ENCODE measurements at regions not wholly inside any gene's neighbourhood (a gene's known extent, or its start where the extent isn't known, plus 50 kb on each side); places are given as distances from the start of the nearest gene placed in this dataset.
"Not testable (repeated sequence)": the region's sequence is repeated elsewhere in the genome, so short reads cannot be mapped to it uniquely, and the experiment has no call there.

- DNase-seq, result no peak
Observed at GRCh38 chr5:38681029-38681706, 124.7 kb upstream of the LIFR start.

- no peak for DNase-seq
Observed at GRCh38 chr5:38681966-38682365, 125.5 kb upstream of the LIFR start.

DNA sequence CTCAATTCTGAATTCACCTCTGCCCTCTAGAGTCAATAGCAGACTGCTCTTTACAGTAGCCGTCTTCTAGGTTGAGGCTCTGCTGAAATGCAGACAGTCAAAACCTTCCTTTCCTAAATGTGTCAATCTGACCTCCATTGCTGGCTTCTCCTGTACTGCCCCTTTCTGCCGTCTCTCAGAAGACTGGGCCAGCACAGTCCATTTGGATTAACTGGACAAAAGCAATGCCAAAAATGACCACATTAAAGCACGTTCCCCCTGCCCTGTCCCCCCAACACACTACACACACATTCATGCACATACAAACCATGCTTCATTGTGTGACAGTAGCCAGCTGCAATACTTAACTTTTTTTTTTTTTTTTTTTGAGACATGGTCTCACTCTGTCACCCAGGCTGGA lies 130.2 kb upstream of the LIFR start:
- DNase-seq, result no peak

DNA sequence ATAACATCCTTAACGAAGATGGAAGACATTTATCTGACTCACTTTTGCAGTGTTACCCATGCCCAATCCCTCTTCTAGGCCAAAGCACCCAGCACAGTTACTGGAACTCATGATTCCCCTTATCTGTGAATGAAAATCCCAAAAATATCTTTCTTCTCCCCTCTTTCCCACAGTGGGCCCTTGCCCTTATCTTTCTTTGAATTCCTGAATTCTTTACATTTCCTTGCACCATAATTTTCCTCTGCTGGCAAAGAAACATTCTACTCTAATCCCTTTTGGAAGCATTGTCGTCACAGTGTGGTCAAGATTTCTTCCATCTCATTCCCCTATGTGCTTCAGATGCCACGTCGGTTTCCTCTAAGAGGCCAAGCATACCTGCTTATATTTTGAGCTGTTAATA lies 135.9 kb upstream of the LIFR start:
- DNase-seq, result no peak

DNA sequence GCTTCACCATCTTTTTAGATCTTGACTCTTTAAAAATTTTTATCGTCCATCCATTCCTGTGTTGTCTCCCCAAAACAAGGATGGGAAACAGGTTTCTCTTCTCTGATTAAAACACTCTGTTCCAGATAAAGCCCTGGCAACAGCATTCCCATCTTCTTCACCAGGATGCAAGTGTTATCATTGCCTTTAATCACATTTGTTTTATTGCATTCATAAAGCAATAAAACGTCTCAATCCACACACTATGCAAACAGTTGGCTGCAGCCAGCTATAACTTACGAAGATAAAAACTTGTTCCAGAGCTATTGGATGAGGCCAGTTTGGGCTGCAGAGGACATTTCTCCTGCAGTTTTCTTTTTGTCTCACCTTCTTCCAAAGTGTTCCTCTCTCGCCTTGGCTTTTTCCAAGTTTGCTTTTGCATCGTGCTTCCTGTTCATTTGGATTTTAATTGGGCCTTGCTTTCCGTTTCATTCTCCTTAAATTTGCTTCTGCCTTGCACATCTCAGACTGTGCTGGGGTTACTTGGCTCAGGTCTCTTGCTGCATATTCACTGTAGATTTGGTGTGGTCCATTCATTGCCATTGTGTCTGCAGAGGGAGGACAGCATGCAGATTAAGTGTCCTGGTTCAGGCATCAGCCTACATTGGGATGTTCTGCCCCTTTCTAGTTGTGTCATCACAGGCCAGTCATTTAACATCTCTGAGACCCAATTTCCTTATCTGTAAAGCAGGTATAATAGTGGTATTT lies 136.5 kb upstream of the LIFR start:
- DNase-seq, result no peak

- no peak for DNase-seq
Observed at GRCh38 chr5:38695021-38695958, 138.8 kb upstream of the LIFR start.

GRCh38 chr5:38697013-38697412 lies 140.6 kb upstream of the LIFR start:
- DNase-seq, result no peak

- not testable (repeated sequence) for DNase-seq
Observed at GRCh38 chr5:38705529-38705928, 140.3 kb upstream of the OSMR start.

- DNase-seq, result no peak
Observed at GRCh38 chr5:38706376-38706775, 139.4 kb upstream of the OSMR start.

GRCh38 chr5:38707352-38708210 lies 138.2 kb upstream of the OSMR start:
- no peak for DNase-seq

- no peak for DNase-seq
Observed at GRCh38 chr5:38709678-38710306, 136.0 kb upstream of the OSMR start.

GRCh38 chr5:38710627-38711026 lies 135.2 kb upstream of the OSMR start:
- no peak for DNase-seq

GRCh38 chr5:38712391-38712790 lies 133.4 kb upstream of the OSMR start:
- DNase-seq, result no peak

DNA sequence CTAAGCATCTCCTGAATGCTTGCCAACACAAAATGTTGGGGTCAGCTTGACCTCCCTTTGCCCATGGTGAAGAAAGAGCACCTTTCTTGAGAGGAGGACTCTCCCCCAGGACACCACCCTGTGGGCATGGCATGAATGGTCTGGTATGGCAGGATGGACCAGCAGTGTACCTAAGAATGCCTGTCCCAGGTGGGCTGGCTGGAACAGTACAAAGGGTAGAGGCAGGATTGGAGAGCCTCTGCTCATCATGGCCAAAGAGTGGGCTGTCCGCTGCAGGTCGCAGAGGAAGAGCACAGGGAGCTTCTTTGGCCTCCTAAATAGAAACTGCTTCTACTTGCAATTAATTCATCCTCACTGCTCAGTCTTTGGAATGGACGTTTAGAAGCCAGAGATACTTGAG lies 131.6 kb upstream of the OSMR start:
- no peak for DNase-seq

- no peak for DNase-seq
Observed at GRCh38 chr5:38714703-38715355, 131.0 kb upstream of the OSMR start.

GRCh38 chr5:38715696-38716095 lies 130.1 kb upstream of the OSMR start:
- no peak for DNase-seq

- DNase-seq, result no peak
Observed at GRCh38 chr5:38716516-38716915, 129.3 kb upstream of the OSMR start.

DNA sequence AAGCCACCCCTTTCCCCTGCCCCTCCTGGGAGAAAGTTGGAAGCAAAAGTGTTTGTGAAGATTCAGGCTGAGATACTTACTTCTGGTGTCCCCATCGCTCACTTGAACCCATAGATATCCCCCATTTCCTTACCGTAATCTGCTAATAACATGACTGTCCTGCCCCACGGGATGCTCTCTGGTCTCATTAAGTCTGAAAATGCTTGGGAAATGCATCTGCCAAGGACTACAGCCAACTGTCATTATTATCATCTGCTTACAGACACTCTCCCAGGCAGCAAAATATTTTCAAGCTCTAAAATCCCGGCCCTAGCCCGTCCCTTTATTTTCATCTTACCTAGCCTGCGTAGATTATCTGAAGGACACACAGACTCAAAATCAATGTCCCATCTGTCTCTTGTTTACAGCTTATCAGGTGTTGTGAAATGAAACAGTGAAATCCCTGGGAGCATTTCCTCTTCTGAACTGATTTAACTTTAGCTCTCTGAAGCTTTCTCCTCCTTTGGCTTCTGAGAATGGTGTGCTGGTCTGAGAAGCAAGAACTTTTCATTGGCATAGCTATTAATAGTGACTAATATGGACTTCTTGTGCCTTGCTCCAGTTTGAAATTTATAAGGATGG lies 126.9 kb upstream of the OSMR start:
- DNase-seq, result no peak

DNA sequence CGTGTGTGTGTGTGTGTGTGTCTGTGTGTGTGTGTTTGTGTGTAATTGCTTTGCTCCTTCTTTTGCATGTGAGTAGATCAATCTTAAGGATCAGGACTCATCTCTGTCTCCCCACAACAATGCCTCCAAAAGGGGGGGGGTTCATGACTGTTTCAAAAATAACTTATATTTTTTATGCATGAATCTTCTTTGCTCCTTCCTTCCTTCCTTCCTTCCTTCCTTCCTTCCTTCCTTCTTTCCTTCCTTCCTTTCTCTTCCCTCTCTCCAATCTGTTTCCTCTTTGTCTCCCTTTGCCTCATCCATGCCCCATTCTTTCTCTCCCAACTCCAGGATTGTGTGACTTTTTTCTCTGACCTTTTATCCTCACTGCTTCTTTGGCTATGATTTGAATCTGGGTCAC lies 126.4 kb upstream of the OSMR start:
- DNase-seq, result no peak

GRCh38 chr5:38719916-38720315 lies 125.9 kb upstream of the OSMR start:
- no peak for DNase-seq

Data from NCI-H1436 treated with DMSO at 0.1 percent for 48 hours (cell line).